HG03135 (cell line): ENCODE measurements at regions not wholly inside any gene's neighbourhood (a gene's known extent, or its start where the extent isn't known, plus 50 kb on each side); places are given as distances from the start of the nearest gene placed in this dataset.

ENCODE experiments used
- ATAC-seq: cut with Tn5 transposase; IDR thresholded peaks from one replicate; pipeline ENCODE4 v1.9.1; 2021; ENCODE audit warnings: mild to moderate bottlenecking, moderate library complexity; ENCODE audit not compliant: unreplicated experiment

DNA sequence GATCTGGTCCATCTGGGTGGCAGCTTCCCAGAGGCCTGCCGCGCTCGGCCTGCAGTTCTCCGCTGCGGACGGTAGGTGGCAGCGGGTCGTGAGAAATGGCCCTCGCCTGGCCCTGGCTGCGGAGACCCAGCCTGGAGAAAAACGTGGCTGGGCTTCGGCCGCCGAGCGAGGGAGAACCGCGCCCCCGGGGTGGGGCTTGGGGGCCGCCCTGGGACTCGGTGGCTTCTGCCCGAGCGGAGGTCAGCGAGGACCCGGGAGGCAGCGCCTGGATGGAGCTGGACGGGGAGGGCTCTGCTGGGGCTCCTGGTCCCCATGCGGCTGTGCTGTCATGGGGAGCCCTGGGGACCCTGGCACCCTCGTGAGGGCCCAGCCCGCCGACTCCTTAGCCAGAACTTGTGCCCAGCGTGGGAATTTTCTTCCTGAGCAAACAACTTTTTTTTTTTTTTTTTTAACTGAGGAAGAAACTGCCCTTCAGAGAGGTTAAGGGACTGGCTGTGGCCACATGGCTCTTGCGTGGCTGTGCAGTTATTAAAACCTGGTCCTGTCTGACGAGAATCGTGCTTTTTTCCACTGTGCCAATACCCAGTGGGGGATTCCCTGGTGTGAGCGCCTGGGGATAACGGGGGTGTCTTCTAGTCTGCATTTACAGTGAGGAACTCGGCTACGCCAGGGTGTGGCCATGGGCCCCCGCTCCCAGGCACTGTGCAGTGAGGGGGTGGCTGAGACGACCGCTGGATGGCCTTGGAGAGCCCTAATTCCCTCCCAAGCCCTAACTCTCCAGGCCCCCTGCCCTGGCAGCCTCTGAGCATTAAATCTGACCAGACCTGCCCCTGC lies 535.6 kb downstream of the INSC start:
- ATAC-seq: peak; percentile 99

DNA sequence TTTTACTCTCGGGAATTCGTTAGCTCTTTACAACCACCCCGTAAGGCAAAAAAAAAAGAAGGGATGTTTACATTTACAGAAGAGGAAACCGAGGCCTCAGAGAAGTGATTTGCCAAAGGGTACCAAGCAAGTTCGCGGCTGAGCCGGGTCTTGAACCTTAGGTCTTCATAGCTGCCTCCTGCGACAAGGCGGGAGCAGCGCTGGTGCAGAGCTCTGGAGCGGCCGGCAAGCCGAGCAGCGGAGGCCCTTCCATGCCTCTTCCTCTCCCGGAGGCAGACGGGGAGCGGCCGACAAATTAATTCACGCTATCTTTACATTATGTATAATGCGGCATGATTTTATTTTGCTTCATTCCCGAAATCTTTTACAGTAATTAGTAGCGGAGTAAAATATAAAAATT lies 536.3 kb downstream of the INSC start:
- no peak for ATAC-seq

DNA sequence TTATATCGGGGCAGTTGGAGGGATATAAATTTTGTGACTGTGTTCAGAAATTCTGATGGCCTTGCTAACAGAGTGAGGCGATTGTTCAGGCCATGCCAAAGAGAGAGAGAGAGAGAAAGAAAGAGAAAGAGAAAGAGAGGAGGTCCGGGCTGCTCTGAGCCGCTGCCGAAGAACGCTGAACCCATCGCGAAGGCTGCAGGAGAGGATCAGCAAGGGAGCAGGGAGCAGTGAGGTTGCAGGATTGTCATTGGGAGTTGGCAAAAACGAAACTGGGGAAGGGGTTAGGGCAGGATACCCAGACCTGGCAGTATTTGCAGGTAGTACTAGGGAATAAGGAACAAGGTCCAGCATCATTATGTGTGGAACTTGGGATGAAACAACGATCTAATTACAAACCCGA lies 537.1 kb downstream of the INSC start:
- ATAC-seq: no peak

DNA sequence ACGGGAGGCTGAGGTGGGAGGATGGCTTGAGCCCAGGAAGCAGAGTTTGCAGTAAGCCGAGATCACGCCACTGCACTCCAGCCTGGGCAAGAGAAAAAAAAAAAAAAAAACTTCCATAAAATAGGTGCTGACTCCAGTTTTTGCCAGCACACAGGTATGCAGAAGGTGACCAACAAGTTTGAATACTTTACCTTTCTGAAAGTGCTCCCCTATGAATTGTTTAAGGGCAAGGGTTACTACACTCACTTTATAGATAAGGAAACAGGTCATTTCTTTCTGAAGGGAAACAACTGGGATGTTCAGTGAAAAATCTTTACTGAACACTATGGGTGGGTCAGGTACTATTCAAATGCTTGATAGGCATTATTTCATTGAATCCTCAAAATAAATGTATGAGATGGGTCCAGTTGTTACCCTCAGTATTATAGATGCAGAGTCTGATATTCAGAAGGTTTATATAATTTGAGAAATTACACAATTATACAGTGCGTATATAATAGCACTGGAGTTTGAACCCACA lies 538.5 kb downstream of the INSC start:
- ATAC-seq: no peak

DNA sequence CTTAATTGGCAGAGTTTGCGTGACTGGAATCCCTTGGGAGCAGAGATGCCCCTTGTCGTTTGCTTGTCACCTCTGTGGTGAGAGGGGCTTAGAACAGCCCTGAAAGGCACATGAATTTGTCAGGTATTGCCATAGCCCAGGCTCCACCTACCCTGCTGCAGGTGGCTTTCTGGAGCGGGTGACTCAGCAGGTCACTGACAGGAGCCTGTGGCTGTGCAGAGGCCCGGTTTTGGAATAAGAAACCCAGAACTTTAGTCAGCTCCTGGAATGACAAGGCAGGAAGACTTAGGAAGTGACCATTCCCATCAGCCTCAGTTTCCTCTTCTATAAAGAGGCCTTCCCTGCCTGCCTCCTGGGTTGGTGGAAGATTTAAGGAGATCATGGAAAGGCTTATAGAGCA lies 539.7 kb downstream of the INSC start:
- no peak for ATAC-seq

DNA sequence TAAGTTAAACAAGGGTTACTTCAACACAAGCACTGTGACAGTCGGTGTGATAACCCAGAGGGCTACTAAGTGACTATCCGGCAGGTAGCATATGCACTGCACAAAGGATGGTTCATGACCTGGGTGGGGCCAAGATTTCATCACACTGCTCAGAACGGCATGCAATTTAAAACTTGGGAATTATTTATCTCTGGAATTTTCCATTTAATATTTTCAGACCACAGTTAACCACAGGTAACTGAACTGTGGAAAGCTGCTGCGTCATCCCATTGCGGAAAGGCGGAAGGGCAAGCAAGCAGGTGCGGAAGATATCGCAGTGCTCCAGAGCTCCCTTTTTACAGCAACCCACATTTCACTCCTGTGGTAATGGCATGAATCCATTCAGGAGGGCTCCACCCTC lies 540.8 kb downstream of the INSC start:
- no peak for ATAC-seq

DNA sequence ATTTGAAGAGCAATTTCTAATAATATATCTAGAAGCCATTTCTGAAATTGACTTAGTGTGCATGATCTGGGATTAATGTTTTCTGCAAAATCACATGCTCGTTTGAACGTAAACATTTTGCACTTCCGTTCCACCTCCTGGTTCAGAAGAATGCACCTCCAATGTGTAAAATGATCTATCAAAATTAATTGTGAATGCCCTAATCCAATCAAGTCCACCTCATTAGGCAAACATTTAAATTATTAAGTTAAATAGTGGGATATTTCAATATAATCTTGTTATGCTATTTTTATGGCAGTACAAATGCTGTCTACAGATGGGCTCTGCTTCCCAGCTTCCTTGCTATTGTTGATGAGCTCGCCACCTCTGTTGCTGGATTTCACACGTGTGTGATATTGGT lies 542.5 kb downstream of the INSC start:
- no peak for ATAC-seq

DNA sequence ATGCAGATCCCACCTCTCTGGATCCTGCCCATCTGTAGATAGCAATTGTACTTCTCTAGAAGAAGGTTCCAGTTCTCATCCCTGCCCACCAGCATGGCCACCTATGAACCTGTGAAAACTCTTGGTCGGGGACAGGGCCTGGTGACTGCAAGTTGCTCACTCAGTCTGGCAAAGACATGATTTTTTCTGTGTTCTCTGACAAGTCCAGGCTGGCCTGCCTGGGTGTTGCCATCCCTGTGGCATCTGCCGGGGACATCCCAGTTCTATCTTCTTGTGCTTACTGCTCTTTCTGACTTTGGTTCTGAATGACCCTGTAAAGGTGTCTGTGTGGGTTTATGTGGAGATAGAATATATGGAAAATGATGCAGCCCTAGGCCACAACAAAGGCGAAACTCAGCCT lies 545.8 kb downstream of the INSC start:
- ATAC-seq: no peak

DNA sequence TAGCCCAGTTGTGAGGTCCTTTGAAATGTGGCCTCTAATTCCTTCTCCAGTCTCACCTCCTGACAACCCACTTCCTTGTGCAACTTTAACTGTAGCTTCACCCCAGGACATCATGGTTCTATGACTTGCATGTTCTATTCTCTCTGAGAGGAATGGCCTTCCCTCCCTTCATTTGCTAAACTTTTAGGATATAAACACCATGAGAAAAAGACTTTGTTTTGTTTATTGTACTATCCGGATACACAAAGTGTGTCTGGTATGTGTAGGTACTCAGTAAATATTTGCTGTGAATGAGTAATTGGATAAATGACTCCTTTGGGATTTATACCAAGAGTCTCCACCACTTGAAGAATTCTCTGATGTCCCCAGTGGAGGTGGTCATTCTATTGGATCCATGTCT lies 547.6 kb downstream of the INSC start:
- no peak for ATAC-seq

DNA sequence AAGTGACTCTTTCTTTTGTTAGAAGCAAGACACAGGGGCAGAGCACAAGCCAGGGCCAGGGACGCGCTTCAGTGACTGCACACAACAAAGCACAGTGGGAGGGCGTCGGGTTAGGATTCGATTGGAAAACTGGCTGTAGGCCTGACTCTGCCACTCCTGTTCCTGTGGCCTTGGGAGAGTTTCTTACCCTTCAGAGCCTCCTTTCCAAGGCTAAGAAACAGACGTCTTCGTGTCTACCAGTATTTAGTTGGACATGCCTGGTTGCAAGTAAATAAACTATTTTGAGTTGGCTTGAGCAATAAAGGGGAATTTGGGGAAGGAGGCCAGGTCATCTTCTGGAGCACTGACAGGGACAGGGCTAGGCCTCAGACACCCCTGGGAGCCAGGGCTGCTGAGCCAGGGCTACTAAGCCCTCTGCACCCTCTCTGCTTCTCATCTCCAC lies 549.1 kb downstream of the INSC start:
- no peak for ATAC-seq

DNA sequence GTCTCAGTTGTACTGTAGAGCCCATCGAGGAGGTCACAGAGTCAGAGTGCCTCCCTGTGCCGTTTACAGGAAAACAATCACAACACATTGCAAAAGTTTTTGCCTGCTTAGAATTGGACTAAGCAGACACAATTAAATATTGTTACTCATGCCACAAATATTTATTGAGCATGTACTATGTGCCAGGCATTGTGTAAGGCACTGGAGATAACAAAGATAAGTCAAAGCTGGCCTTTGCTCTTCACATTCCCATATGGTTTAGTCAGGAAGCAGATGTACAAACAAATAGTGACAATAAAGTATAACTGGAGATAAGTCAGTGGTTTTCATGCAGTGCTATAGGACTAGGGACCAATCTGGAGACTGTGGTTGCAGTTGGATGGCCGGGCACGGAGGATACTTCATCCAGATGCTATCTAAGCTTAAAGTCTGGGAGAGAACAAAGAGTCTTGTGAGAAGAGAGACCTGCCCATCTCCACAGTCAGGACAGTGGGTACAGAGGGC lies 550.7 kb downstream of the INSC start:
- ATAC-seq: no peak

DNA sequence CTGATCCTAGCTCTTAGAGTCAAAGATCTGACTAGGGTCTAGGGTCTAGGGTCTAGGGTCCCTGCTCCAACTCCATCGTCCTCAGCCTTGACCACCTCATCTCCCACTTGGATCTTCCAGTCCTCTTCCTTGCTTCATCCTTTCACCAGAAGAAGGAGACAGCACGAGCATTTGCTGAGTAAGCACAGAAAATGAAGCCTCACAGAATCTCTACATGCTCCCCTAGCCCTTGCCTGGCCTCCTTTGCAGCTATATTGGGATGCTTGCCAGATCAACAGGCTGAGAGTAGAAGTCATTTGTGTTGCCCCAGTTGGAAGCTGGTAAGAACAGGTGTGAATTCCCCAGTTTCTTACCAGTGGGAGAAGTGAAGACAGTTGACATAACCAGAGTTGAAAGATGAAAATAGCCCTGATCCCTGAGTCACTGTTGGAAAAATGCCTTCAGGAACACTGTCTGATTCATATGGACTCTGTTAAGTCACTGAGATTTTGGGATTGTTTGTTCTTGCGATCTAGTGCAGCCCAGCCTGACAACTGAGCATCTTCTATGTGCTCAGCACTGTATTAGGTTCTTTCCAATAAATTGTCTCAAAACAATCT lies 552.5 kb downstream of the INSC start:
- ATAC-seq: no peak

DNA sequence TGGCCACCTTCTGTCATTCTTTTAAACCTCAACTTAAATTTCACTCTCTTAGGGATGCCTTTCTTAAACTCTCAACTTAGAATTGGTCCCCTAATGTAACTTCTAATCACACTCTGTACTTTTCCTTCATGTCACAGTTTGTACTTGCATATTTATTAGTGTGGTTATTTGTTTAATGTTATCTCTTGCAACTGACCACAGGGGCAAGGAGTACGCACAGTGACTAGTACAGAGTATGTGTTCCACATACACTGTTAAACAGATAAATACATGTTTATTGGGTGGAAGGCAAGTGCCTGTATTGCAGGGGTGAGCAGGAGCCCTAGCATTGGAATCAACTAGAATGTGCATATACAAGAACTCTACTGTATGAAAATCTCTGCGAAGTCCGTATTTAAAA lies 554.0 kb downstream of the INSC start:
- ATAC-seq: no peak

DNA sequence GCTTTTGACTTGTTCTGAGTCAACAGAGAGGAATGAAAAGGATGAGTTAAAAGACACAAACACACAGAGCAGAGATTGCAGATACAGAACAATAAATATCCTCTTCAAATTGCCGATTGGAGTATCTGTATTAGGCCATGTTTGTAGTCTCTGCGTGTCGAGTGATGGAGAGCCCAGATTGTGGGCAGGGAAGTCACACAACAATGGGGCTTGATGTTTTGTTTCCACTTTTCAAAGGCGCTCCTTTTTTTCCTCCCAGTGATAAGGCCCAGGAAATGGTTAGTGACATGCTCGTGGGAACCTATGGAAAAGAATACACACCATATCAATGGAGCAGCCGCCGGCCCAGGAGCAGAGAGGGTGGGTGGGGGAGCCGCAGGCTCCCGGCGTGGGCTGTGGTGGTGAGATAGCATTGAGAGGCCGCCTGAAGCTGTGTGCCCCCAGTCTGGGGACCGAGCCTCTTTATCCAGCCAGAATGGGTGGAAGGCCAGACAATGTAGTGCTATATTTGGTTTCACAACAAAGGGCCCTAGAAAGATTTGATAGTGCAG lies 555.9 kb downstream of the INSC start:
- ATAC-seq: no peak

DNA sequence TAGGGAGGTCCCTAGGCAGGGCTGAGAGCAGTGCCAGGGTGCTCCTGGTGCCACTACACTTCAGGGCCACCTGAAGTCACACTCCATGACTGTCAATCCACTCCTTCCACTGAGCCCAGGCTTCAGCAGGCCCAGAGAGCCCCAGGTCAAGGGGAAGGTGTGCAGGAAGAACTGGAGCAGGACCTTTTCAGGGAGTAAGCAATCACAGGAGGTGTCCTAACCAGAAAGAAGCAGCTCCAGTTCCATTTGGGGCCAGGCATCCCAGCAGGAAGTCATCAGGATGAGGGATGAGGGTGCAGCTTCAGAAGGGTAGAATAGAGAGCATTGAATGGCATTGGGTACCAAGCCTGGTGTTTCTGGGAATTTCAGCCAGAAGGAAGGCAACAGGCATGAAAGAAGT lies 556.5 kb downstream of the INSC start:
- ATAC-seq: no peak

DNA sequence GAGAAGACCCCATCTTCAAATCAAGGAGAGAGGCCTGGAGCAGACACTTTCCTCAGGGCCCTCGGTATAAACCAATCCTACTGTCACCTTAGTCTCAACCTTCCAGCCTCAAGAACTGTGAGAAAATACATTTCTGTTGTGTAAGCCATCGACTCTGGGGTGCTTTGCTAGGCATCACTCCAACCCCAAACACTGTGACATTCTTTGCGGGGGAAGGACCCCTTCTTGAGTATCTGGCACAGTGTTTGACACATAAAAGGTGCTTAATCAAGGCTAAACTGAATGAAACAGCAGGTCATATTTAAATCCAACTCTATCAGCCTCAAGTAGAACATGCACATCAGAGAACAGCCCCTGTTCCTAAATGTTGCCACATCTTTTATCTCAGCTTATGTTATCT lies 558.1 kb downstream of the INSC start:
- ATAC-seq: no peak

DNA sequence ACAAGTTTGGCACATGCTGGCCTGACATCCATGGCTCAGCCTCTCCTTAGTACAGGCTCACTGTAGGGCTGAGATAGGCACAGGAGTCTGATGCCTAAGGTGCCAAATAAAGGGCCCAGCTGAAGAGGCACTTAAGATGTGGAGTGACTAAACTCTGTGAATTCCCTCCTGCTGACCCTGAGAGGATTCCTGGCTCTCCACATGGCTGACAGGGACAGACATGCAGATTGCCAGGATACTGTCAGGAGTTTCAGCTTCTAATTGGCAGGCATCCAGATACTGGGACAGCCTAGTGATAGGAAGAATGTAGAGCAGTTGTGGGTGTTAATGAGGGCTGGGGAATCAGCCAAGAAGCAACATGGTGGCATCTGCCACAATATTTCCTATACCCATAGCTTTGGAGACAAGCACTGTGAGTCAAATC lies 558.7 kb downstream of the INSC start:
- no peak for ATAC-seq

DNA sequence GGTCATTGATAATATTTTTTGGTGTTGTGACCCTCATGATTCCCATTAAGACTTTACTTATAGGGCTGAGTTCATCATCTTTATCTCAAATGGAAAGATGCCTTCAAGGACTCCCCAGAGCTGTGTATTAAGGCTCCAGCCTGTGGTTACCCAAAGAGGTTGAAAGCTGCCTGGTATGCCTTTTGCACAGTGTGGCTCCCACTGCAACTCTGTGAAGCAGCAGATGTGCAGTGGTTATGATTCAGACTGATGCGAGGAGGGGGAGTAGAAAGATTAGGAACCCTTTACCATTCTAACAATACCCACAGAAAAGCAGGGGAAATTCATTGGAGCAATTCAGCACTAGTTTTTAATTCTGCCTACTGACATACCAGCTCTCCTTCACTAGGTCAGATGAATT lies 560.0 kb downstream of the INSC start:
- no peak for ATAC-seq

DNA sequence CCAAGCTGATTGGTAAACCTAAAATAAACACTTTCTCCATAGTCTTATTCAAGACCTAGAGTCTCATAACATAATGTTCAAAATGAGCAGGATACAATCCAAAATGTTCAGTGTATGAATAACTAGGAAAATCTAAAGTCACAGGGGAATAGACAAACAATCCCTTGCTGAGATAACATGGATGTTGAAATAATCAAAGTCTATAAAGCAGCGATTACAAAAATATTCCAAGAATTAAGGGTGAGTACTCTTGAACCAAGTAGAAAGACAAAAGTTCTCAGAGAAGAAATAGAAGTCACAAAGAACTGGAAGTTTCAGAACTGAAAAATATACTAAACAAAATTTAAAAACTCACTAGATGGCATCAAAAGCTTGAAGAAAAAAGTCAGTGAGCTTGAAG lies 561.0 kb downstream of the INSC start:
- ATAC-seq: no peak

DNA sequence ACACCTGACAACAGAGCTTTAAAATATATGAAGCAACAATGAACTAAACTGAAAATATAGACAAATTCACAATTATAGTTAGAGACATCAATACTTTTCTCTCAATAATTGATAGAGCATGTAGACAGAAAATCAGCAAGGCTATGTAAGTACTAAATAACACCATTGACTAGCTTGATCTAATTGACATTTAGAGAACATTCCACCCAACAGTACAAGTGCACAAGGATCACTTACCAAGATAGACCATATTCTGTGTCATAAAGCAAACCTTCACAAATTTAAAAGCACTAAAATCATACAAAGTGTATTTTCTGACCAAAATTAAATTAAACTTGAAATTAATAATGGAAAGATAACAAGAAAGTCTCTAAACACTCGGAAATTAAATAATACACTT lies 562.5 kb downstream of the INSC start:
- no peak for ATAC-seq

DNA sequence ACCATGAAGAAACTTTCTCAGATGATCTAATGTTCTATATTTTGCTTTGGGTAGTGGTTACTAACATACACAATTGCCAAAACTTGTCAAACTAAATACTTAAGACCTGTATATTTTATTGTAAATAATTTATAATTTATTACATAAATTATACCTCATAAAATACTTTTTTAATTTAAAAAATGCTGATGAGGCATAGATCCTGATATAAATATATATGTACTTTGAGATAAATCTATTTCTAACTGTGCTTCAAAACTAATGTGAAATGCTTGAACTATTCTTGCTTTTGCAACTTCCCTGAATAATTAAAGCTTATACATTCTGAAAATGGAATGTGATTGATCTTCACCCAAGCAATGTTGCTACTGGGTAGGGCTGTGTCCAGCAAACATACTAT lies 568.8 kb downstream of the INSC start:
- ATAC-seq: no peak

DNA sequence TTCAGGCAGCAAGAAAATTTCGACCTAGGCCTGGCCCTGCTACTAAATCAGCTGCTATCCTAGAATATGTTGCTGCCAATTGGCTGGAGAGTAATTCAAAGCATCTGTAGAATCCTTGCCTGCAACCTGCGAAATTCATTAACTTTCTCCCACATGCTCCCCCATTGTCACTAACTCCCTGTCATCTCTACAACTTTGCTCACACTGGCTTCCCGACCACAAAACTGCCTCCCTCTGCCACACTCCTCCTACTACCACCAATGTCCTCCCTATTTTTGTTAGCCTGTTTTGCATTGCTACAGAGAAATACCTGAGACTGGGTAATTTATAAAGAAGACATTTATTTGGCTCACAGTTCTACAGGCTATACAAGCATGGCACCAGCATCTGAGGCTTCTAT lies 570.6 kb downstream of the INSC start:
- no peak for ATAC-seq
